ENCODE measurements at regions not wholly inside any gene's neighbourhood (a gene's known extent, or its start where the extent isn't known, plus 50 kb on each side); places are given as distances from the start of the nearest gene placed in this dataset.
"Not testable (repeated sequence)": the region's sequence is repeated elsewhere in the genome, so short reads cannot be mapped to it uniquely, and the experiment has no call there.

- DNase-seq (ENCODE audit: low read depth in 1 of 2, low spot score in 1 of 2) = not testable (repeated sequence)
Measured at GRCh38 chr13:18666585-18666984, 515.0 kb downstream of the TUBA3C start.

- not testable (repeated sequence) for DNase-seq (ENCODE audit: low read depth in 1 of 2, low spot score in 1 of 2)
Measured at GRCh38 chr13:18665716-18666115, 515.9 kb downstream of the TUBA3C start.

DNA sequence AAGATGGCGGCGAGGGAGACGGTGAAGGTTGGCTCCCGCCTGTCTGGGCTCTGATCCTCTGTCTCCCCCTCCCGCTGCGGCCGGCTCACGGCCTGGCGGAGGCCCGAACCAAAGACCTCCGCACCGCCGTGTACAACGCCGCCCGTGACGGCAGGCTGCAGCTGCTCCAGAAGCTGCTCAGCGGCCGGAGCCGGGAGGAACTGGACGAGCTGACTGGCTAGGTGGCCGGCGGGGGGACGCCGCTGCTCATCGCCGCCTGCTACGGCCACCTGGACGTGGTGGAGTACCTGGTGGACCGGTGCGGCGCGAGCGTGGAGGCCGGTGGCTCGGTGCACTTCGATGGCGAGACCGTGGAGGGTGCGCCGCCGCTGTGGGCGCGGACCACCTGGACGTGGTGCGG, 516.5 kb downstream of the TUBA3C start:
- not testable (repeated sequence) for DNase-seq (ENCODE audit: low read depth in 1 of 2, low spot score in 1 of 2)

DNA sequence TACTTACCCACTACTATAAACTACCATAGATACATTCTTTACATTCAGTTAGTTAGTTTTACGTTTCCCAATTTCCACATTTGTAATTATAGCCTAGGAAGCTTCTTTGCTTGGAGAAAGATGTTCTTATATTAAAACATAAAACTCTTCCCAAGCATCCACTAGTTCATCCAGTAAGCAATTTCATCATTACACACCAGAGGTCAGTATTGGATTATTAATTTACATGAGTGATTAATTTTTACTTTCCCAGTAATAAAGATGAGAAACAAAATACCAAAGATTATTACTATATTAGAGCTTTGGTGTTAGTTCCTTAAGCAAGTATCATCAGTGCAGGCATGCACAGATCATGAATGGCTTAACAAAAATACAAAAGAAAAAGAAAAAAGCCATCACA, 518.4 kb downstream of the TUBA3C start:
- not testable (repeated sequence) for DNase-seq (ENCODE audit: low read depth in 1 of 2, low spot score in 1 of 2)

DNA sequence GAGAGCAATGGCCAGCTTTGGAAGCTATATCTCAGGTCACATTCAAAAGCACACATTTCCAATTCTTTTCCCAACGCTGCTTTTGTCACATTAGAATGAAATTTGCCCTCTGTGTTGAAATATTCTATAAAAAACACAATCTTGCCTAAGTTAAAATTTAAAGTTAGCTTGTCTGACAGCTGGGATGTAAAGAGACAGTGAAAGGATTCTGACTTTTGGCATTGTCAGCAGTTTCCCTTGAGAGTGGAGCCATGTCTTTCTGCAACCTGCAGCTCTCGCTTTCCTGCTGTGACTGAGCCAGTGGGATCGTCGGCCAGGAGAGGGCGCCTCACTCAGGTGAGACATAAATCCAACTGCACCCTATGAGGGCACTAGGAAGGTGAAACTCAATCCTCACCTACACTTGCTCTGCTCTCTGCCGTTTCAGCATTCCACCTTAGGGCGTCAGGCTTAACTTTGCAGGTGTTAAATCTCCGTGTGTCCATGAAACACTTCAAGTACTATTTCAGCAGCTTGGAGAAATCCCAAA, 537.9 kb downstream of the TUBA3C start:
- peak in 1 of 2 donors; percentile 5 for DNase-seq (ENCODE audit: low read depth in 1 of 2, low spot score in 1 of 2)

DNA sequence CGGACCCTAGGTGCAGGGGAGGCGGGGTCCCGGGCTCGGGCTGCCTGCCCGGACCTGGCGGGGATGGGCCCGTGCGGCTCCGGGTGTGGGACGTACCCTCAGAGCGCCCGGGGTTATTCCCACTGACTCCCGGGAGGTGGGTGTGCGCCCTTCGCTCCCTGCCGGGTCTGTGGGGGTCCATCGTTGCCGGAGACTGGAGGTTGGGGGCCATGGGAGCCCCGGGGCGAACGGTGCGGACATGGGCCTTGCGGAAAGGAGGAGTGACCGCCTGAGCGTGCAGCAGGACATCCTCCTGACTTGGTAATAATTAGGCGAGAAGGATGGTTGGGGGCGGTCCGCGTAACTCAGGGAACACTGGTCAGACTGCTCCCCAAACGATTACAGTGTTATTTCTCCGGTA, 552.7 kb downstream of the TUBA3C start:
- DNase-seq (ENCODE audit: low read depth in 1 of 2, low spot score in 1 of 2) = not testable (repeated sequence)

- DNase-seq (ENCODE audit: low read depth in 1 of 2, low spot score in 1 of 2) = no peak
Measured at GRCh38 chr13:18628428-18628827, 553.2 kb downstream of the TUBA3C start.

DNA sequence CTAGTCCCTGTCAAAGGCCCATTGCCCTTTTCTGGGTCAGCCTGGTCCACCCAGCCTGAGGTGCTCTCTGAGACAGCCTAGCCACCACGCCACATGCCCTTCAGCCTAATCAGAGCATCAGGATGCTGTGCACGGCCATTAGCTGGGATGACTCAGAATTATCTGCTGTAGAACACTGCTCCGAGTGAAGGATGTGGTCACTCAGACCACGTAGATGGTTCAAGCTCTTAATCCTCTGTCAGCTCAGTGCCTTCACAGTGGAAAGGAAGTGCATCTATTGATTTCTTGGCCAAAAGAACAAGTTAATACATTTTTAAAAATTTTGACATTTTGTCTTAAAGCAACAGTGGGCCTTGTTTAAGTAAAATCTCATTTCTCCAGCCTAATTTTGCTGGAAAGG, 557.6 kb downstream of the TUBA3C start:
- DNase-seq (ENCODE audit: low read depth in 1 of 2, low spot score in 1 of 2) = not testable (repeated sequence)

GRCh38 chr13:18618442-18618841, 563.2 kb downstream of the TUBA3C start:
- not testable (repeated sequence) for DNase-seq (ENCODE audit: low read depth in 1 of 2, low spot score in 1 of 2)

- DNase-seq (ENCODE audit: low read depth in 1 of 2, low spot score in 1 of 2) = not testable (repeated sequence)
Measured at GRCh38 chr13:18610476-18610875, 571.1 kb downstream of the TUBA3C start.

- DNase-seq (ENCODE audit: low read depth in 1 of 2, low spot score in 1 of 2) = not testable (repeated sequence)
Measured at GRCh38 chr13:18609371-18609770, 572.3 kb downstream of the TUBA3C start.

DNA sequence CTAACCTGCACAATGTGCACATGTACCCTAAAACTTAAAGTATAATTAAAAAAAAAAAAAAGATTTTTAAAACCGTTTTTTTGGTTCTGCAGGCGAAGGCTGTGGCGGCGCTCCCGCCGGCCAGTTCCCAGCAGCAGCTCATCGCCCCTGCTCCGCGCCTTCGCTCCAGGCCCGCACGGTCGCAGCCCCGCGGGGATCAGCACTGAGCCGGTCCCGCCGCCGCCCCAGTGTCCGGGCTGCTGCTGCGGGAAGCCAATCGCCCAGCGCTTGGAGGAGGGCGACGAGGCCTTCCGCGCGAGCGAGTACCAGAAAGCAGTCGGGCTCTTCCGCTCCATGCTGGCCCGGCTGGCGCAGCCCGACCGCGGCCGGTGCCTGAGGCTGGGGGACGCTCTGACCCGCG, 572.8 kb downstream of the TUBA3C start:
- DNase-seq (ENCODE audit: low read depth in 1 of 2, low spot score in 1 of 2) = not testable (repeated sequence)

DNA sequence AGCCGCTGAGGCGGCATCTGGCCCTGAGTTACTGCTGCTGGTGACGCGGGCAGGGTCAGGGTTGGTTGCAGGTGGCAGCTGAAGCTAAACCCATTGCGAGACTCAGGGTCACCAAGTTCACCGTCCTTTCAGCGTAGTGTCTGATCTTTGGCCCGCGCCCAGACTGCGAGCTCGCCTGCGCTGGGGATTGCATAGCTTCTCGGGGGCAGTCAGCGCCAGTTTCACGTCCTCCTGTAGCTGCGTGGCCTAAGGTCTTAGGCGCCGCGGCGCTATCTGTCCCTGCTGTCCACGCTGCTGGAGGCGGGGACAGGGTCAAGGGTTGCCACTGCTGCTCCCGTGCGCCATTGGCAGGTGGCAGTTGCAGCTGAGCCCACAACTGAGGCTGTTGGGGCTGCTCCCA, 581.3 kb downstream of the TUBA3C start:
- DNase-seq (ENCODE audit: low read depth in 1 of 2, low spot score in 1 of 2) = not testable (repeated sequence)

DNA sequence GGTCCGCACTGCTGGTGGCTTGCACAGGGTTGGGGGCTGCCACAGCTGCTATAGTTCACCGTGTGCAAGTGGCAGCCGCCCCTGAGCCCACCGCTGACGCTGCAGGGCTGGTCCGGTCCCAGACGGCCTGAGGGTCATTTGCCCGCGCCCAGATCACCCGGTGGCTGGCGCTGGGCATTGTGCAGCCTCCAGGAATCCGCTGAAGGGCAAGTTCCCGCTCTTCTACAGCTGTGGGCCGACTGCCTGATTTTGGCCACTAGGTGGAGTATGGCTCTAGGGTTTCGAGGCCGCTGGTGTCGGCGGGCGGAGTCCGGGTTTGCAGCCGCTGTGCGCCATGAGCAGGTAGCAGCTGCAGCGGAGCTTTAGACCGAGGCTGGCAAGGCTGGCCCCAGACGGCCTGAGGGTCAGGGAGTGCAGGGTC, 581.8 kb downstream of the TUBA3C start:
- DNase-seq (ENCODE audit: low read depth in 1 of 2, low spot score in 1 of 2) = not testable (repeated sequence)

DNA sequence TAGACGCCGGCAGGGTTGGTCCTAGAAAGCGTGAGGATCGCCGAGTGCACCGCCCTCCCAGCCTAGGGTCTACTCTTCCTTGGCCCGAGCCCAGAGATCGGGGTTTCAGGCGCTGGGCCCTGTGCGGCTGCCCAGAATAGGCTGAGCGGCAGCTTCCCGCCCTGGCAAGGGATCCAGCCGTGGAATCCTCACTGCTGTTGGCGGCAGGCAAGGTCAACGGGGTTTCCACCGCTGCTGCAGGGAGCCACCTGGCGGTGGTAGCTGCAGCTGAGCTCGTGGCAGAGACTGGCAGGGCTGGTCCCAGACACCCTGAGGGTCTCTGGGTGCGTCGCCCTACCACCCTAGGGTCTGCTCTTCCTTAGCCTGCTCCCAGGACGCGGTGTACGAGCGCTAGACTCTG, 583.1 kb downstream of the TUBA3C start:
- not testable (repeated sequence) for DNase-seq (ENCODE audit: low read depth in 1 of 2, low spot score in 1 of 2)

DNA sequence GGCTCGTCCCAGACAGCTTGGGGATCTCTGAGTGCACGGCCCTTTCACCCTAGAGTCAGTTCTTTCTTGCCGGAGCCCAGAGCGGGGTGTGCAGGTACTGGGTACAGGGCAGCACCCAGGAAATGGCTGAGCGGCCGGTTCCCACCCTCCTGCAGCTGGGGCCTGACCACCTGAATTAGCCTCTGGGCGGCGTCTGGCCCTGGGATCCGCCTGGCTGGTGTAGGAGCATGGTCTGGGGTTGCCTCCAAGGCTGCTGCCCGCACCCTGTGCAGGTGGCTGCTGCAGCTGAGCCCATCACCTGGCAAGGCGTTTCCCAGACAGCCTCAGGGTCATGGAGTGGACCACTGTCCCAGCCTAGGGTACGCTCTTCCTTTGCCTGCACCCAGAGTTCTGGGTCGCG, 583.7 kb downstream of the TUBA3C start:
- DNase-seq (ENCODE audit: low read depth in 1 of 2, low spot score in 1 of 2) = not testable (repeated sequence)

DNA sequence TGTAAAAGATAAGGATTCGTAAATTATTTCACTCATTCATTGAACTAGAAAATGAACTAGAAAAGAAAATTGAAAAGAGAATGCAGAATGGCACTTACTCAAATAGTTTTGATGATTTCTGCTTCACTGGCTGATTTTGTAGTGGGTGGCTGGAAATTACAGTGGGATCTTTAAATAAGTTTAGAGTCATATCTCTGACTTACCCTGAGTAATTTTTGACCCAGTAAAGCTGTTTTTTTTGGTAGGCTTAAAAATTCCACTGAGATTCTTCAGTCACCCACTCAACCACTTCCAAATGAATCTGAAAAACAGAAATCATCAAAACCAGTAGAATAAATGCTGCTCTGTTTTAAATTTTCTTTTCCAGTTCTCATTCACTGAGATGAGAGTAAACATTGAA, 604.5 kb downstream of the TUBA3C start:
- DNase-seq (ENCODE audit: low read depth in 1 of 2, low spot score in 1 of 2) = not testable (repeated sequence)

GRCh38 chr13:18567890-18568289, 613.7 kb downstream of the TUBA3C start:
- not testable (repeated sequence) for DNase-seq (ENCODE audit: low read depth in 1 of 2, low spot score in 1 of 2)

Measured in stimulated activated CD4-positive, alpha-beta T cell treated with anti-CD3 and anti-CD28 coated beads, Interleukin-15, amount 100 ng/mL, for 1 hour (primary cell).